GM18868 (cell line): ENCODE measurements at regions not wholly inside any gene's neighbourhood (a gene's known extent, or its start where the extent isn't known, plus 50 kb on each side); places are given as distances from the start of the nearest gene placed in this dataset.
"Not testable (repeated sequence)": the region's sequence is repeated elsewhere in the genome, so short reads cannot be mapped to it uniquely, and the experiment has no call there.

Experiments
- ATAC-seq: cut with Tn5 transposase; IDR thresholded peaks from one replicate; pipeline ENCODE4 v1.9.1; 2021; ENCODE audit warnings: mild to moderate bottlenecking, moderate library complexity; ENCODE audit not compliant: unreplicated experiment

- ATAC-seq, result no peak
Measured at GRCh38 chr21:14617040-14617393, 70.9 kb upstream of the SAMSN1 start.

- ATAC-seq, result no peak
Measured at GRCh38 chr21:14616380-14617039, 70.4 kb upstream of the SAMSN1 start.

GRCh38 chr21:14615359-14615974, 69.4 kb upstream of the SAMSN1 start:
- ATAC-seq, result no peak

GRCh38 chr21:14614287-14614686, 68.2 kb upstream of the SAMSN1 start:
- ATAC-seq, result no peak

- no peak for ATAC-seq
Measured at GRCh38 chr21:14613486-14614224, 67.5 kb upstream of the SAMSN1 start.

GRCh38 chr21:14610119-14610518, 64.0 kb upstream of the SAMSN1 start:
- not testable (repeated sequence) for ATAC-seq

GRCh38 chr21:14609274-14609673, 63.2 kb upstream of the SAMSN1 start:
- no peak for ATAC-seq

GRCh38 chr21:14607262-14607661, 61.1 kb upstream of the SAMSN1 start:
- ATAC-seq, result no peak

GRCh38 chr21:14603202-14603601, 57.1 kb upstream of the SAMSN1 start:
- ATAC-seq, result no peak

- peak; percentile 82 for ATAC-seq
Measured at GRCh38 chr21:14602382-14602958, 56.4 kb upstream of the SAMSN1 start.

GRCh38 chr21:14600569-14601297, 54.6 kb upstream of the SAMSN1 start:
- ATAC-seq, result no peak

- no peak for ATAC-seq
Measured at GRCh38 chr21:14598065-14598464, 52.0 kb upstream of the SAMSN1 start.
